DND-41 (cell line): ENCODE measurements at regions not wholly inside any gene's neighbourhood (a gene's known extent, or its start where the extent isn't known, plus 50 kb on each side); places are given as distances from the start of the nearest gene placed in this dataset.

Experiments used
- EZH2 ChIP-seq: IDR thresholded peaks from 3 replicates; pipeline ENCODE4 v1.6.1; 2012; ENCODE audit warnings: borderline replicate concordance, low read depth, mild to moderate bottlenecking, moderate library complexity, low read length, inconsistent platforms; ENCODE audit not compliant: severe bottlenecking
- TF ChIP-seq, protein P1 (sequence below): IDR thresholded peaks from 2 replicates; pipeline ENCODE4 v1.5.1; 2012; ENCODE audit warnings: borderline replicate concordance, low read length, moderate library complexity, mild to moderate bottlenecking; ENCODE audit not compliant: poor library complexity, severe bottlenecking; ENCODE audit errors: extremely low read depth

- TF ChIP-seq, protein P1, sequence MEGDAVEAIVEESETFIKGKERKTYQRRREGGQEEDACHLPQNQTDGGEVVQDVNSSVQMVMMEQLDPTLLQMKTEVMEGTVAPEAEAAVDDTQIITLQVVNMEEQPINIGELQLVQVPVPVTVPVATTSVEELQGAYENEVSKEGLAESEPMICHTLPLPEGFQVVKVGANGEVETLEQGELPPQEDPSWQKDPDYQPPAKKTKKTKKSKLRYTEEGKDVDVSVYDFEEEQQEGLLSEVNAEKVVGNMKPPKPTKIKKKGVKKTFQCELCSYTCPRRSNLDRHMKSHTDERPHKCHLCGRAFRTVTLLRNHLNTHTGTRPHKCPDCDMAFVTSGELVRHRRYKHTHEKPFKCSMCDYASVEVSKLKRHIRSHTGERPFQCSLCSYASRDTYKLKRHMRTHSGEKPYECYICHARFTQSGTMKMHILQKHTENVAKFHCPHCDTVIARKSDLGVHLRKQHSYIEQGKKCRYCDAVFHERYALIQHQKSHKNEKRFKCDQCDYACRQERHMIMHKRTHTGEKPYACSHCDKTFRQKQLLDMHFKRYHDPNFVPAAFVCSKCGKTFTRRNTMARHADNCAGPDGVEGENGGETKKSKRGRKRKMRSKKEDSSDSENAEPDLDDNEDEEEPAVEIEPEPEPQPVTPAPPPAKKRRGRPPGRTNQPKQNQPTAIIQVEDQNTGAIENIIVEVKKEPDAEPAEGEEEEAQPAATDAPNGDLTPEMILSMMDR = no peak
- no peak for TF ChIP-seq EZH2
Observed at GRCh38 chr6:141041596-141042087, 1091.1 kb upstream of the GJE1 start.
